SU-DHL-6 (cell line): ENCODE measurements at regions not wholly inside any gene's neighbourhood (a gene's known extent, or its start where the extent isn't known, plus 50 kb on each side); places are given as distances from the start of the nearest gene placed in this dataset.

Experiments used
- CTCF ChIP-seq: fragments of 200-600 bp; sonication (generic); IDR thresholded peaks from one replicate; pipeline ENCODE4 v1.5.1; 2017; ENCODE audit warnings: antibody characterized with exemption, mild to moderate bottlenecking, low read length, moderate library complexity; ENCODE audit not compliant: insufficient read depth, poor library complexity, severe bottlenecking
- EZH2phosphoT487 ChIP-seq: fragments of 200-600 bp; sonication (generic), shearing (Covaris generic); conservative IDR thresholded peaks from 2 replicates; pipeline ENCODE4 v1.6.1; 2018; ENCODE audit warnings: mild to moderate bottlenecking, antibody characterized with exemption, low read length, moderate library complexity, mixed read lengths

- no peak for TF ChIP-seq CTCF
- TF ChIP-seq EZH2phosphoT487 = no peak
These were observed 331.1 kb downstream of the ANKRD30A start for GRCh38 chr10:37456456-37456855.
